ENCODE measurements at regions not wholly inside any gene's neighbourhood (a gene's known extent, or its start where the extent isn't known, plus 50 kb on each side); places are given as distances from the start of the nearest gene placed in this dataset.

DNA sequence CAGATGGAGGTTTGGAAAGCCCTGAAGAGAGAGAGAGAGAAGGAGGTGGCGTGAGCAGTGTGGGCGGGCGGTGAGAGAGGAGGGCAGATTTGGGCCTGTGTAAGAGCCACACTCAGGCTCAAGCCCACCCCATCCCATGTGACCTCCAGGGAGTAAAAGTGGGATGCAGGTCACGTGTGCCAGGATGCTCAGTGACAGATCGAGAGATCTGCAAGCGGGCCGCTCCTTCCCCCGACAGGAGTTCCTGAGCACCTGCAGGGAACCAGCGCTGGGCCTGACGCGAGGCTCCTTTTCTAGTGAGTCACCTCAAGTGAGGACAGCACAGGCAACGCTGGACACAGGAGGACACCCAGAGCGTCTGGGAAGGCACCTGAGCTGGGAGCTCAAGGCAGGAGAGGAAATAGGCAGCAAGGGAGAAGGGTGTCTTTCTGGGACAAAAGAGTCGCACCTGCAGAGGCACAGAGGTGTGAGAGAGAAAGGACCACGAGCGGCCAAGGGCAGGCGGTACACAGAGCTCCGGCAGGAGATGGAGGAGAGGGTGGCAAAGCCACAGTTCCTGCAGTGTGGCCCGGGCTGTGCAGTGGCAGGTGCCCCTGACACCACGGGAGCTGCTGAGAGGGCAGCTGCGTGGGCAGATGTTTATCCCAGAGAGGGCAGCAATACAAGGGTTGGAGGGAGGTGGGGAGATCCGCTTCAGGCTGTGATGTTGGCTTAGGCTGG, 1294.8 kb downstream of the TBC1D22A start:
- H3K27me3 ChIP-seq = peaks cover 0 to 44% (median 0%) of the 10 kb centered on the region in 4 donors

DNA sequence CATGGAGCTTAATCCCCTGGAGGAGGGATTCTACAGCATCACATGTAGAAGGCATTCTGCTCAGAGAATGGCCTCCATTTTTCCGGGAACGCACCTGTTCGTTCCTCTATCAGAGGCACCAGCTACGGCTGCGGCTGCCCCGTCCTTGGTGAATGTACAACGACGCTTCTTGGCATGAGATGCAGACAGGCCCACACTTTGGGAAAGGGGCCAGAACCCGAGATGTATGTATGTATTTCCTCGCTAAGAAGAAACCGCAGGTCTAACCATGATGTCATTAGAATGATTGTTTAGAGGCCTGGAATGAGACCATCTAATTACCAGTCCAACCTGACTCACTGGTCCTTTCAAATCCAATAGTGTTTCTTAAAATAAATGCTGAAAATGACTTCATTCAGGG, 1293.4 kb downstream of the TBC1D22A start:
- H3K27me3 ChIP-seq = peaks cover 0 to 44% (median 0%) of the 10 kb centered on the region in 4 donors
- no peaks in the 10 kb centered on the region for H3K36me3 ChIP-seq
- WGBS, 2 donors = 56 to 77% methylated on average over 6 to 11 of the region's 11 CpGs
- H3K4me1 ChIP-seq = no peaks in the 10 kb centered on the region
- TF ChIP-seq, protein P1, sequence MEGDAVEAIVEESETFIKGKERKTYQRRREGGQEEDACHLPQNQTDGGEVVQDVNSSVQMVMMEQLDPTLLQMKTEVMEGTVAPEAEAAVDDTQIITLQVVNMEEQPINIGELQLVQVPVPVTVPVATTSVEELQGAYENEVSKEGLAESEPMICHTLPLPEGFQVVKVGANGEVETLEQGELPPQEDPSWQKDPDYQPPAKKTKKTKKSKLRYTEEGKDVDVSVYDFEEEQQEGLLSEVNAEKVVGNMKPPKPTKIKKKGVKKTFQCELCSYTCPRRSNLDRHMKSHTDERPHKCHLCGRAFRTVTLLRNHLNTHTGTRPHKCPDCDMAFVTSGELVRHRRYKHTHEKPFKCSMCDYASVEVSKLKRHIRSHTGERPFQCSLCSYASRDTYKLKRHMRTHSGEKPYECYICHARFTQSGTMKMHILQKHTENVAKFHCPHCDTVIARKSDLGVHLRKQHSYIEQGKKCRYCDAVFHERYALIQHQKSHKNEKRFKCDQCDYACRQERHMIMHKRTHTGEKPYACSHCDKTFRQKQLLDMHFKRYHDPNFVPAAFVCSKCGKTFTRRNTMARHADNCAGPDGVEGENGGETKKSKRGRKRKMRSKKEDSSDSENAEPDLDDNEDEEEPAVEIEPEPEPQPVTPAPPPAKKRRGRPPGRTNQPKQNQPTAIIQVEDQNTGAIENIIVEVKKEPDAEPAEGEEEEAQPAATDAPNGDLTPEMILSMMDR (IDR thresholded peaks at IDR 0.05) = no peak
- no peak for TF ChIP-seq POLR2A (IDR thresholded peaks at IDR 0.05)
- no peak overlapping the region for H3K4me3 ChIP-seq
- no peaks in the 10 kb centered on the region for H3K9me3 ChIP-seq
- intact Hi-C loops (cut with DNase I) = no loop called here
- DNase-seq = no peak
- no peak overlapping the region for H3K27ac ChIP-seq

More for the DNA sequence above, 1294.8 kb downstream of the TBC1D22A start:
- TF ChIP-seq POLR2A (IDR thresholded peaks at IDR 0.05) = no peak
- TF ChIP-seq, protein P1 (IDR thresholded peaks at IDR 0.05) = no peak
- no peak for DNase-seq
- WGBS, 2 donors = 68 to 83% methylated on average over 13 of the region's 22 CpGs
- Histone ChIP-seq H3K4me1 (no peaks in the 10 kb centered on the region), H3K27ac (no peak overlapping the region), H3K36me3 (no peaks in the 10 kb centered on the region), H3K9me3 (no peaks in the 10 kb centered on the region), H3K4me3 (no peak overlapping the region)
- intact Hi-C loops (cut with DNase I) = no loop called here

DNA sequence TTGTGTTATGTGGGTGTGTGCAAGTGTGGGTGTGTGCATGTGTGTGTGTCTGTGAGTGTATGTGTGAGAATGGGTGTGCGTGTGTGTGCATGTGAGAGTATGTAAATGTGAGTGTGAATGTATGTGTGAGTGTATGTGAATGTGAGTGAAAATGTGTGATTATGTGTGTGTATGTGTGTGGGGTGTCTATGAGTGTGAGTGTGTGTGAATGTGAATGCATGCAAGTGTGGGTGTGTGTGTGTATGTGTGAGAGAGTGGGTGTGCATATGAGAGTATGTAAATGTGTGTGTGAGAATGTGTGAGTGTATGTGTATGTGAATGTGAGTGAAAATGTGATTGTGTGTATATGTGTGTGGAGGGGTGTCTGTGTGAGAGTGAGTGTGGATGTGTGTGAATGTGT, 1292.7 kb downstream of the TBC1D22A start:
- no peak overlapping the region for H3K27ac ChIP-seq
- 83 to 96% methylated on average over 1 of the region's 1 CpG for WGBS, 2 donors
- intact Hi-C loops (cut with DNase I) = no loop called here
- no peaks in the 10 kb centered on the region for H3K9me3 ChIP-seq
- no peak overlapping the region for H3K4me3 ChIP-seq
- no peaks in the 10 kb centered on the region for H3K36me3 ChIP-seq
- no peaks in the 10 kb centered on the region for H3K4me1 ChIP-seq
- DNase-seq = no peak
- no peak for TF ChIP-seq POLR2A (IDR thresholded peaks at IDR 0.05)
- TF ChIP-seq, protein P1 (IDR thresholded peaks at IDR 0.05) = no peak
- H3K27me3 ChIP-seq = peaks cover 0 to 44% (median 0%) of the 10 kb centered on the region in 4 donors

DNA sequence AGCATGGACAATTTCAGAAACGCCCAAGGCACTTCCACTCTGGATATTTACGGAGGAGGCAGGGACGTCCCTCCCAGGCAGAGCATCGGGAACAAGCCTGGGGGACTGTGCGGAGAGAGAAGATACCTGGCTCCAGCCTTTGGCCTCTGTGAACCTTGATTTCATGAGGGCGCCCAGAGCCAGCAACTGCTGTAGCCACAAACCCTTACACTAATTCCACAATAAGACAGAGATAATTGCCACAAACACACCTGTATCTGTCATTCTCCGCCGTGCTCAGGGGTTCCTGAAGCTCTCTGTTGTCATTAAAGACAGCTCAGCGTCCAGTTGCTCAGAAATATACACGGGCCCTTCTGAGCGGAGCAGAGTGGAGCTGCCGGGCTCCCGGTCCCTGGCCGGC, 1292.1 kb downstream of the TBC1D22A start:
- no peak for DNase-seq
- 67 to 69% methylated on average over 11 to 14 of the region's 14 CpGs for WGBS, 2 donors
- H3K9me3 ChIP-seq = no peaks in the 10 kb centered on the region
- H3K27ac ChIP-seq = no peak overlapping the region
- no peak overlapping the region for H3K4me3 ChIP-seq
- H3K36me3 ChIP-seq = no peaks in the 10 kb centered on the region
- no peaks in the 10 kb centered on the region for H3K4me1 ChIP-seq
- intact Hi-C loops (cut with DNase I) = no loop called here
- H3K27me3 ChIP-seq = peaks cover 0 to 44% (median 0%) of the 10 kb centered on the region in 4 donors
- TF ChIP-seq, protein P1 (IDR thresholded peaks at IDR 0.05) = no peak
- TF ChIP-seq POLR2A (IDR thresholded peaks at IDR 0.05) = no peak

DNA sequence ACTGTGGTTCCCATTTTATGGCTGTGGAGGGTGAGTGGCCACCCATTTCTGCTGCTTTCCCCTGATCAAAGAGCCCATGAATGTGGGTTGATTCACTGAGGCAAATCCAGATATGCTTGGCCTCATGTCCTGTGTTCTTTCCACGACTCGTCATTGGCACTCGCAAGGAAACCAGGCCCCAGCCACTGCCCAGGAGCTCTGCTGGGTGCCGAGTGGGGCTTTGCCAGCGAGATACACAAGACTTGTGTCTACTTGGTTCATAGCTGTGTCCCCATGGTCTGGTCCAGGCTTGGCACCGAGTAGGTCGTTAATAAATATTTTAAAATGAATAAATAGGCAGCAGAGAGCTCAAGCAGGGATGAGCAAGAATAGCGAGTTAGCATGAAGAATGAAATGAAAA, 1291.5 kb downstream of the TBC1D22A start:
- no peak for DNase-seq
- H3K36me3 ChIP-seq = no peaks in the 10 kb centered on the region
- peaks cover 0 to 43% (median 0%) of the 10 kb centered on the region in 4 donors for H3K27me3 ChIP-seq
- no peaks in the 10 kb centered on the region for H3K9me3 ChIP-seq
- intact Hi-C loops (cut with DNase I) = no loop called here
- no peak overlapping the region for H3K4me3 ChIP-seq
- no peaks in the 10 kb centered on the region for H3K4me1 ChIP-seq
- H3K27ac ChIP-seq = no peak overlapping the region
- 64 to 78% methylated on average over 8 of the region's 8 CpGs for WGBS, 2 donors
- TF ChIP-seq, protein P1 (IDR thresholded peaks at IDR 0.05) = no peak
- no peak for TF ChIP-seq POLR2A (IDR thresholded peaks at IDR 0.05)

All from esophagus squamous epithelium (tissue), 5 donors.